ENCODE measurements at regions not wholly inside any gene's neighbourhood (a gene's known extent, or its start where the extent isn't known, plus 50 kb on each side); places are given as distances from the start of the nearest gene placed in this dataset.

DNA sequence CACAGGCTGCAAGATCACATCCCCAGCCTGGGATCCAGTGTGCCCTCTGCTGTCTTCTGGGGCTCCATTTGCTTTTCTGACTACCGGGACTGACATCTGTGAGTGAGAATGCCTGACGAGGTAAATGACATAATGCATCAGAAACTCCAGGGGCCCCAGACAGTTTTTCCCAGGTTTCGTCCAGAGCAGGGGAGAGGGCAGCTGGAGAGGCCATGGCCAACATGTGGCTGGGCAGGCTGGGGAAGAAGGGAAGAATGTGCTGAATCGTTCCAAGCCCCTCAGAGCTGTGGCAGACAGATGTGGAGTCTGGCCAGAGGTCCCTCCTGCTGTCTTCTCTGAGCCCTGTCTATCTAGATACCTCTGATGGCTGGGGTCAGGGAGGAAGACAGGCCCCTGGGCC, 163.9 kb downstream of the TRIM29 start:
- TF ChIP-seq, protein P1, sequence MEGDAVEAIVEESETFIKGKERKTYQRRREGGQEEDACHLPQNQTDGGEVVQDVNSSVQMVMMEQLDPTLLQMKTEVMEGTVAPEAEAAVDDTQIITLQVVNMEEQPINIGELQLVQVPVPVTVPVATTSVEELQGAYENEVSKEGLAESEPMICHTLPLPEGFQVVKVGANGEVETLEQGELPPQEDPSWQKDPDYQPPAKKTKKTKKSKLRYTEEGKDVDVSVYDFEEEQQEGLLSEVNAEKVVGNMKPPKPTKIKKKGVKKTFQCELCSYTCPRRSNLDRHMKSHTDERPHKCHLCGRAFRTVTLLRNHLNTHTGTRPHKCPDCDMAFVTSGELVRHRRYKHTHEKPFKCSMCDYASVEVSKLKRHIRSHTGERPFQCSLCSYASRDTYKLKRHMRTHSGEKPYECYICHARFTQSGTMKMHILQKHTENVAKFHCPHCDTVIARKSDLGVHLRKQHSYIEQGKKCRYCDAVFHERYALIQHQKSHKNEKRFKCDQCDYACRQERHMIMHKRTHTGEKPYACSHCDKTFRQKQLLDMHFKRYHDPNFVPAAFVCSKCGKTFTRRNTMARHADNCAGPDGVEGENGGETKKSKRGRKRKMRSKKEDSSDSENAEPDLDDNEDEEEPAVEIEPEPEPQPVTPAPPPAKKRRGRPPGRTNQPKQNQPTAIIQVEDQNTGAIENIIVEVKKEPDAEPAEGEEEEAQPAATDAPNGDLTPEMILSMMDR (IDR thresholded peaks at IDR 0.05; ENCODE audit: insufficient read depth, low read depth, low read length, missing control alignments) = no peak
- DNase-seq (ENCODE audit: low read depth) = no peak
- H3K4me3 ChIP-seq (ENCODE audit: low read depth, low read length) = no peak overlapping the region

DNA sequence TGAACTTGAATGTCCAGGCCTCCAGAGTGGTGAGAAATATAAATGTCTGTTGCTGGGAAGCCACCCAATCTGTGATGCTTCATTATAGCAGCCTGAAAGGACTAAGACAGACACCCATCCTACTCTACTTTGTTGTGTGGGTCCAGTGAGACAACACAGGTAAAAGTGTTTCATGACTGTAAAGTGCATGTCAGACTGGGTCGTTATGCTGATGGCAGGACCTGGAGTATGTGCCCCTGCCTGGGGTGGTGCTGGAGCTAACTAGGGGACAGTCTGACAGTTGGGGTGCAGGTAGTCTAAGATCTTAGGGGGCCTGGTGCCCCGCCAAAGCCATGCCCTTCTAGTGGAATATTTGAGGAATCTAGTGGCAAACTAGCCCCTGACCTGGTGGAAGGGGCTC, 165.6 kb downstream of the TRIM29 start:
- no peak for DNase-seq (ENCODE audit: low read depth)
- TF ChIP-seq, protein P1 (IDR thresholded peaks at IDR 0.05; ENCODE audit: insufficient read depth, low read depth, low read length, missing control alignments) = no peak
- no peak overlapping the region for H3K4me3 ChIP-seq (ENCODE audit: low read depth, low read length)

DNA sequence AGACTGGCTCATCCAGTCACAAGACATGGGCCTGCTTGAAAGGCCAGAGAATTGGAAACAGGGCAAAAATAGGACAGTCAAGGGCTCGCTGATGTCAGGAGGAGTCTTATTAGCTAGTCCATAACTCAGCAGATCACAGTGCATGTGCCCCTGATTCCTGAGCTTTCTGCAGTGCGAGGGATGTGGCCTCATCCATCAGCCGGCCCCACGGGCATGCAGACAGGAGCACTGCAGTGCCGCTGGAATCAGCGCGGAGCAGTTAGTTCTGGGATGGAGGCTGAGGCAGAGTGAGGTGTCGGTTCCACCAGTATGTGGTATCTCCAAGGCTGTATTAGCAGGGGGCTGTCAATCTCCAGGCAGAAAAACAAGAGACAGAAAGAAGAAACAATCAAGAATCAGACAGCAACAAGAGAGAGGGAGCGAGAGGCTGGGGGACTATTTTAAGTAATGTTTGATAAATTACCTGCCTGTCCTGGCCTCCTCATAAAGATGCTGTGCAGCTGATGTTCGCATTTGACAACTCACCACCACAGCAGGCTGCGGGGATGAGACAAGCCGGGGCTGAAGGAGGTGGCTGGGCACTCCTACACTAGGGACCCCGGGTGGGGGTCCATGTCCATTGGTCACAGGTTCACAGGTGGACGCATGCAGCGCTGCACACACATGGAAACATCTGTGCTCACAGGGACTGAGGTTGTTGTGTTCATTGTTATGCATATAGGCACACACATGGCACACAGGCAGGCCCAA, 167.2 kb downstream of the TRIM29 start:
- H3K4me3 ChIP-seq (ENCODE audit: low read depth, low read length) = no peak overlapping the region
- DNase-seq (ENCODE audit: low read depth) = no peak
- TF ChIP-seq, protein P1 (IDR thresholded peaks at IDR 0.05; ENCODE audit: insufficient read depth, low read depth, low read length, missing control alignments) = no peak

DNA sequence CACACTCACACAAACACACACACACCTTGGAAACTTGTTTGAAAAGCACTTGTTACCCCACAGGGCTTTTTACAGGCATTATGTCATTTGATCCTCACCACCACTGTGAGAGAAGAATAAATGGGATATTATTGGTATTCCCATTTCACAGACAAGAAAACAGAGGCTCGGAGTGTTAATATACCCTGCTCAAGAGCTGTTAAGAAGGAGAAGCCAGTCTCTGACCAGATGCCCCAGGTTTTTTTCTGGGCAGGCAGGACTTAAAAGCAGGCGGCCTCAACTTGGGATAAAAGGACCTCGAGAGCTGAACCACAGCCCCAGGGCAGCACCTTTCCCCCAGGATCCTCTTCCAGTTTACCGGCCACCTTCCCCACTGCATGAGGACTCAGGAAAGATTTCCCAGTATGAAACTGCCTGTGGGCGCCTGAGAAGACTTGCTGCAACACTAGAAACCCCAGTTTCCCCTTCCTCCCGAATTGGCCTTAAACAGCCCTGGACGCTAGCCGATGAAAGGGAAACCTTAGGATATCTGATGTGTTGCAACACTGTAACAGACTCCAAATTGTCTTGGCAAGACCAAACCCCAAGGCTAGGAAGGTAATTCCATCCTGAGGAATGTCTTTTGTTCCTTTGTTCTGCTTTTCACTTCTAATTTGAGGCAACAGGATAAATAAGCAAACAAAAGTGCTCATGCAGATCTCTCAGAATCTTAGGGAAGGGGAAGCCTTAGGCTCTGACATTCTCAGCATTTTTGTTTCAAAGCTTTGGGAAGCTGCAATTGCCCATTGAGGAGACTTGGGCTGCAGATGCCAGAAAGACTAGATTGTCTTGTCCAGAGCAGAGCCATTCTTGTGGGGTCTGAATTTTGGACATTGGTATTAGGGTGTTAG, 173.5 kb downstream of the TRIM29 start:
- DNase-seq (ENCODE audit: low read depth) = no peak
- no peak overlapping the region for H3K4me3 ChIP-seq (ENCODE audit: low read depth, low read length)
- TF ChIP-seq, protein P1 (IDR thresholded peaks at IDR 0.05; ENCODE audit: insufficient read depth, low read depth, low read length, missing control alignments) = no peak

DNA sequence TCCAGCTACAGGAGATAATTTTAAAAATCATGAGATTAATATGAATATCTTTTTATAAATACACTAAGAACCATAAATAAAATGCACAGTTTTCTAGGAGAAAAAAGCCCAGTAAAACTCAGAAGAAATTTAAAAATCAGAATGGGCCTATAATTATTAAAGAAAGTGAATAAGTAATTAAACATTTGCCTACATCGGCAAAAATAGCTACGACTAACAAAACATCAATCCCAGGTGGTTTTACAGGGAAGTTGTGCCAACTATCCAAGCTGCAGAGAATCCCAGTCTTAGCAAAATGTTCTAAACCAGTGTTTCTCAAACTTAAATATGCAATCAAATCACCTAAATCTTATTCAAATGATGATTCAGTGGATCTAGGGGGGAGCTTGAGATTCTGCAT, 180.0 kb downstream of the TRIM29 start:
- TF ChIP-seq, protein P1 (IDR thresholded peaks at IDR 0.05; ENCODE audit: insufficient read depth, low read depth, low read length, missing control alignments) = no peak
- H3K4me3 ChIP-seq (ENCODE audit: low read depth, low read length) = no peak overlapping the region
- DNase-seq (ENCODE audit: low read depth) = no peak

DNA sequence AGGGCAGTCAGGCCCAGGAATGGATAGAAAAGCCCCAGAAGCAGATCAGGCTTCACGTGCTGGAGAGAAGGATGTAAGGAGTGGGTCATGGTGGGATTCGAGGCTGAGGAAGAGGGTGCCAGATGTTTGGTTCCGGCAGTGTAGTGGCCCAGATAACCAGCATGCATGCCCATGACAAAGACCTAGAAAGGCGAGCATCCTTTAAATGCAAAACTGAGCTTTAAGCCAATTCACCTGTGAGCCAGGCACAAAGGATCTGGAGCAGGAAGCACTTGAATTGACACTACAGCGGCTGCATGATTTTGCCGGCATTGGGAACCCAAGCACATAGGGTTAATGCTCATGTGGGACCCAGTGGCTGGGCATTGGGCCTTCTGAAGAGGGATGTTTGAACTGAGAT, 185.5 kb downstream of the TRIM29 start:
- DNase-seq (ENCODE audit: low read depth) = no peak
- TF ChIP-seq, protein P1 (IDR thresholded peaks at IDR 0.05; ENCODE audit: insufficient read depth, low read depth, low read length, missing control alignments) = no peak

More for the DNA sequence above, 185.5 kb downstream of the TRIM29 start:
- H3K4me3 ChIP-seq (ENCODE audit: low read depth, low read length) = no peak overlapping the region

Measured in GM12865 (cell line).